PC-9 (cell line): ENCODE measurements at regions not wholly inside any gene's neighbourhood (a gene's known extent, or its start where the extent isn't known, plus 50 kb on each side); places are given as distances from the start of the nearest gene placed in this dataset.

ENCODE experiments used
- EZH2 ChIP-seq: fragments of 200-600 bp; sonication (generic); IDR thresholded peaks from 2 replicates; pipeline ENCODE4 v1.8.0; 2017; ENCODE audit warnings: antibody characterized with exemption, low read depth
- TF ChIP-seq, protein P1 (sequence below): fragments of 200-600 bp; sonication (generic); conservative IDR thresholded peaks from 2 replicates; pipeline ENCODE4 v1.6.1; 2017; ENCODE audit warnings: mixed run types, antibody characterized with exemption, mild to moderate bottlenecking, moderate library complexity

GRCh38 chr1:219783605-219784235 is 144.6 kb downstream of the SLC30A10 start:
- no peak for TF ChIP-seq EZH2
- TF ChIP-seq, protein P1, sequence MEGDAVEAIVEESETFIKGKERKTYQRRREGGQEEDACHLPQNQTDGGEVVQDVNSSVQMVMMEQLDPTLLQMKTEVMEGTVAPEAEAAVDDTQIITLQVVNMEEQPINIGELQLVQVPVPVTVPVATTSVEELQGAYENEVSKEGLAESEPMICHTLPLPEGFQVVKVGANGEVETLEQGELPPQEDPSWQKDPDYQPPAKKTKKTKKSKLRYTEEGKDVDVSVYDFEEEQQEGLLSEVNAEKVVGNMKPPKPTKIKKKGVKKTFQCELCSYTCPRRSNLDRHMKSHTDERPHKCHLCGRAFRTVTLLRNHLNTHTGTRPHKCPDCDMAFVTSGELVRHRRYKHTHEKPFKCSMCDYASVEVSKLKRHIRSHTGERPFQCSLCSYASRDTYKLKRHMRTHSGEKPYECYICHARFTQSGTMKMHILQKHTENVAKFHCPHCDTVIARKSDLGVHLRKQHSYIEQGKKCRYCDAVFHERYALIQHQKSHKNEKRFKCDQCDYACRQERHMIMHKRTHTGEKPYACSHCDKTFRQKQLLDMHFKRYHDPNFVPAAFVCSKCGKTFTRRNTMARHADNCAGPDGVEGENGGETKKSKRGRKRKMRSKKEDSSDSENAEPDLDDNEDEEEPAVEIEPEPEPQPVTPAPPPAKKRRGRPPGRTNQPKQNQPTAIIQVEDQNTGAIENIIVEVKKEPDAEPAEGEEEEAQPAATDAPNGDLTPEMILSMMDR, result no peak
